Osteocyte (in vitro differentiated cells): ENCODE measurements at regions not wholly inside any gene's neighbourhood (a gene's known extent, or its start where the extent isn't known, plus 50 kb on each side); places are given as distances from the start of the nearest gene placed in this dataset.

Experiments
- DNase-seq: peaks from one replicate; pipeline ENCODE4 v3.0.0; 2021; ENCODE audit warnings: mixed read lengths; ENCODE audit not compliant: unreplicated experiment; ENCODE audit errors: extremely low spot score
- H3K27ac Mint-ChIP-seq: one replicate; pipeline ENCODE4 v1.8.0; 2021; ENCODE audit warnings: mild to moderate bottlenecking, mixed read lengths; ENCODE audit not compliant: unreplicated experiment
- H3K27me3 Mint-ChIP-seq: one replicate; pipeline ENCODE4 v1.8.0; 2021; ENCODE audit warnings: mixed read lengths; ENCODE audit not compliant: unreplicated experiment
- H3K36me3 Mint-ChIP-seq: one replicate; pipeline ENCODE4 v1.8.0; 2021; ENCODE audit warnings: mixed read lengths; ENCODE audit not compliant: unreplicated experiment
- H3K4me1 Mint-ChIP-seq: one replicate; pipeline ENCODE4 v1.8.0; 2021; ENCODE audit warnings: mixed read lengths; ENCODE audit not compliant: unreplicated experiment
- H3K4me3 Mint-ChIP-seq: one replicate; pipeline ENCODE4 v1.8.0; 2021; ENCODE audit warnings: mild to moderate bottlenecking, moderate library complexity, mixed read lengths; ENCODE audit not compliant: unreplicated experiment
- H3K9me3 Mint-ChIP-seq: one replicate; pipeline ENCODE4 v1.8.0; 2021; ENCODE audit warnings: mixed read lengths; ENCODE audit not compliant: unreplicated experiment
- CTCF ChIP-seq: fragments of 200-600 bp; sonication (generic); IDR thresholded peaks from 2 replicates; pipeline ENCODE4 v1.5.0; 2021; ENCODE audit warnings: antibody characterized with exemption, mild to moderate bottlenecking, moderate library complexity

DNA sequence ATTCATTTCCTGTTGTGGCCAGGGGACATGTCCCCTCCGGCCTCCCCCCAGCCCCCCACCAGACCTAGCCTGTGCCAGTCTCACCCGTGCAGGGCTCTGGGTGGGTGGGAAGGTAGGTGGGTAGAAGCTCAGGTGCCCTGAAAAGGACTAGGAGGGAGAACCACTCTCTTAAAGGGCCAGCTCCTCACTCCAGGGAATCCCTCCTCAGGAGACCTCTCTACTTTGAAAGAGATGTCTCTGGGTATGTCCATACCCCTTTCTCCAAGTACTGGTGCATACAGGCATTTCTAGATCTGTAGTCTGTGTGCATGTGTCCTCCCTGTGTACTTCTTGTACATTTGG is 60.8 kb upstream of the EPB41L1 start:
- no peaks in the 10 kb centered on the region for H3K9me3 Mint-ChIP-seq
- H3K27ac Mint-ChIP-seq = peak overlapping the region; percentile 60
- DNase-seq = no peak
- H3K36me3 Mint-ChIP-seq = no peaks in the 10 kb centered on the region
- H3K27me3 Mint-ChIP-seq = peaks cover 5% of the 10 kb centered on the region
- peak overlapping the region; percentile 88 for H3K4me3 Mint-ChIP-seq
- TF ChIP-seq CTCF = no peak
- H3K4me1 Mint-ChIP-seq = peaks cover 39% of the 10 kb centered on the region

- Mint-ChIP-seq H3K4me1 (peaks cover 39% of the 10 kb centered on the region), H3K9me3 (no peaks in the 10 kb centered on the region), H3K4me3 (peak overlapping the region; percentile 88), H3K36me3 (no peaks in the 10 kb centered on the region), H3K27ac (peak overlapping the region; percentile 60), H3K27me3 (peaks cover 5% of the 10 kb centered on the region)
- no peak for TF ChIP-seq CTCF
- DNase-seq = no peak
Measured at GRCh38 chr20:36094497-36094896, 60.0 kb upstream of the EPB41L1 start.

DNA sequence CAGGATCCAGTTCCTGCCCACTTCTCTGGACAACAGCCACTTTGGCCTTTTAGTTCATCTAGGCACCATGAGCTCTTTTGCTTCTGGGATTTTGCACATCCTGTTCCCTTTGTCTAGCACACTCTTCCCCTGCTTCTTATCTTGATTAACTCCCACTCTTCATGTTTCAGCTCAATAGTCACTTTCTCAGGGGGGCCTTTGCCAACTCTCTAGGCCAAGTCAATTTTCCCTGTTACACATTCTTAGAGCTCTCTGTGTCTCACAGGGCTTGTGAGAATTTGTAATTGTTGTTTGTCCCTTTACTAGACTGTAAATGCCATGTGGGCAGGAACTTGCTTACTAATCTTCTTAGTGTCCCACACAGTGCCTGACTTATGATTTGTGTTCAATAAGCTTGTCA is 58.1 kb upstream of the EPB41L1 start:
- no peaks in the 10 kb centered on the region for H3K36me3 Mint-ChIP-seq
- TF ChIP-seq CTCF = no peak
- DNase-seq = no peak
- no peaks in the 10 kb centered on the region for H3K27me3 Mint-ChIP-seq
- no peaks in the 10 kb centered on the region for H3K9me3 Mint-ChIP-seq
- H3K4me1 Mint-ChIP-seq = peaks cover 49% of the 10 kb centered on the region
- H3K27ac Mint-ChIP-seq = no peak overlapping the region
- H3K4me3 Mint-ChIP-seq = no peak overlapping the region

DNA sequence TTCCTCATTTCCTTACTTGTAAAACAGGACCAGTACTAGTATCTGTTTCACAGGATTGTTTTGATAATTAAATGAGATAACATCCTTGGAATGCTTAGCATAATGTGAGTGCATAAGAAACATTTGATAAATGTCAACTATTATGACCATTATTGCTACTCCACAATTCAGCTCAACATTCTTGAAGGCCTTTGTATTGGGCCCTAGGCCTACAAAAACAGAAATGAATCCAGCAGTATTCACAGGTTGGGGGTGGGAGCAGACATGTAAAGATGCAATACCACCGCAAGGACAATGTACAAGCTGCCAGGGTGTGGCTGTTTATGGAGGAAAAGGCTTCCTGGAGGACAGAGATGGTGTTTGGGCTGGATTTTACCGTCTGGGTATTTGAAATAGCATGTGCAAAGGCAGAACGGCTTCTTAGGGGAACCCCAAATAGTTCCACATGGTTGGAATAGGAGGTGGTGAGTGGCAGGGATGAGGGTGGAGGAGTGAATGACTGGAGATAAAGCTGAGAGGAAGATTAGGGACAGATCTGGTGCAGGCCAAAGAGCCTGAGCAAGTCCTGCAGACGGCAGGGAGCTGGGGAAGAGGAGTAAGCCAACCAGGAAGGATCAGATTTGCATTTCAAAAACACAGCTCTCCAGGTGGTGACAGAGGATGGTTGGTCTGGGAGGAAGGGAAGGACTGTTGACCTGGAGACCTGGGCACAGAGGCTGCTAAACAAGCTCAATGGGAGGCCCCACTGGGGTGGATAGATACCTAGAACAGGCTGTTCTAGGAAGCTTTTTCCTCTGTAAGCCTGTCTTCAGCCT is 57.0 kb upstream of the EPB41L1 start:
- H3K4me1 Mint-ChIP-seq = peaks cover 47% of the 10 kb centered on the region
- no peak overlapping the region for H3K4me3 Mint-ChIP-seq
- peak overlapping the region; percentile 75 for H3K27ac Mint-ChIP-seq
- no peaks in the 10 kb centered on the region for H3K9me3 Mint-ChIP-seq
- no peaks in the 10 kb centered on the region for H3K27me3 Mint-ChIP-seq
- no peaks in the 10 kb centered on the region for H3K36me3 Mint-ChIP-seq
- DNase-seq = no peak
- no peak for TF ChIP-seq CTCF

- Mint-ChIP-seq H3K9me3 (no peaks in the 10 kb centered on the region), H3K27ac (peak overlapping the region; percentile 3), H3K36me3 (no peaks in the 10 kb centered on the region), H3K4me3 (no peak overlapping the region), H3K4me1 (peaks cover 50% of the 10 kb centered on the region), H3K27me3 (no peaks in the 10 kb centered on the region)
- DNase-seq = no peak
- TF ChIP-seq CTCF = no peak
Measured at GRCh38 chr20:36098364-36098763, 56.2 kb upstream of the EPB41L1 start.
